Left lung (tissue), 4 donors: ENCODE measurements at regions not wholly inside any gene's neighbourhood (a gene's known extent, or its start where the extent isn't known, plus 50 kb on each side); places are given as distances from the start of the nearest gene placed in this dataset.

ENCODE experiments used
- ATAC-seq: fragments of 200-7000 bp; cut with Tn5 transposase; one replicate; pipeline ENCODE4 v1.9.1; 2020; ENCODE audit warnings: moderate library complexity
- DNase-seq, 4 donors: peaks; one replicate each; pipeline ENCODE4 v3.0.0-alpha.2; 2013 to 2020
- H3K27ac ChIP-seq, 2 donors: fragments of 200-600 bp; sonication (generic) in 1 of 2; one replicate each; pipeline versions ENCODE4 v1.5.0 to v1.8.0; 2020 to 2021
- H3K27me3 ChIP-seq, 2 donors: fragments of 200-600 bp; sonication (generic) in 1 of 2; one replicate each; pipeline versions ENCODE4 v1.5.0 to v1.8.0; 2020 to 2021
- H3K36me3 ChIP-seq, 2 donors: fragments of 200-600 bp; sonication (generic) in 1 of 2; one replicate each; pipeline versions ENCODE4 v1.5.0 to v1.8.0; 2020 to 2021
- H3K4me1 ChIP-seq, 2 donors: fragments of 200-600 bp; one replicate each; pipeline ENCODE4 v1.8.0; 2021
- H3K4me3 ChIP-seq, 2 donors: fragments of 200-600 bp; sonication (generic) in 1 of 2; one replicate each; pipeline versions ENCODE4 v1.5.0 to v1.8.0; 2020 to 2021; ENCODE audit warnings: mild to moderate bottlenecking in 1 of 2
- H3K9me3 ChIP-seq, 2 donors: fragments of 200-600 bp; sonication (generic) in 1 of 2; one replicate each; pipeline versions ENCODE4 v1.5.0 to v1.8.0; 2020 to 2021
- CTCF ChIP-seq, 2 donors: fragments of 200-600 bp; sonication (generic) in 1 of 2; IDR thresholded peaks; one replicate each; pipeline versions ENCODE4 v1.5.0 to v1.8.0; 2021; ENCODE audit warnings: antibody characterized with exemption in 2 of 2
- intact Hi-C, 2 donors: fragments of 100-400 bp; cut with DNase I; formaldehyde crosslinking; loops; one replicate each; pipeline versions ENCODE4 v1.11.2 to v1.14.2; 2022
- donor health status: DM: no; HTN: yes; CAD: no.
- donor health status: DM: no; HTN: no; CAD: no.

DNA sequence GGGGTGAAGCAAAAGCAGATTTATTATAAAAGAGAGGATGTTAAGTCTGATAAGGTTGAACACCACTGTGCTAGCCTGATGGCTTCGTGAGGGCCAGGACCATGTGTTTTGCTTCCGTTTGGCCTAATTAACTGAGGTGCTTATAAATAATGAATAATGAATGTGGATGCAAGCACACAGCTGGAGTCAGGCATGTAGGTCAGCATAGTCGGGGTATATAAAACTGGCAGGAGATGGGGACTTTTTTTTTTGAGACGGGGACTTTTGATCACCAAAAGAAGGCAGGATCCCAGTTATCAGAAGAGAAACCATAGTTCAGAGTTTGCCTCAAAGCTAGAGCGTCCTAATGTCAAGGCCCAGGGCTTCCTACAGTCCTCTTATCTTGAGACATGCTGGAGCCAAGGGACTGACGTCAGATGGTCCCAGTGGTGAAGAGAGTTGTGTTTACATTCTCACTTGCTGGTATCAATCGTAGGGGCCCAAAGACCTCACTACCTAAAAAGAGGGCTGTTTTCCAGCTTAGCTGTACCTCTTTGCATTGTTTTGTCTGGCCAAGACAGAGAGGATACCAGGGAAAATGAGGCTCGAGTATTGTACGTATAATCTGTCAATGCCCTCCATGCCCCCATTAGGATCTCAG, 50.4 kb downstream of the RTL9 start:
- Histone ChIP-seq H3K9me3 (no peaks in the 10 kb centered on the region), H3K27me3 (peaks cover 0 to 8% of the 10 kb centered on the region in 2 donors), H3K4me1 (no peaks in the 10 kb centered on the region), H3K4me3 (no peak overlapping the region), H3K36me3 (no peaks in the 10 kb centered on the region), H3K27ac (no peak overlapping the region)
- TF ChIP-seq CTCF (IDR thresholded peaks at IDR 0.05) = no peak
- ATAC-seq (no peak), DNase-seq (no peak)
- intact Hi-C loops = no loop called here

GRCh38 chrX:110409925-110410324, 51.3 kb downstream of the RTL9 start:
- no peaks in the 10 kb centered on the region for H3K4me1 ChIP-seq
- no peak overlapping the region for H3K27ac ChIP-seq
- H3K9me3 ChIP-seq = no peaks in the 10 kb centered on the region
- TF ChIP-seq CTCF (IDR thresholded peaks at IDR 0.05) = no peak
- peaks cover 0 to 8% of the 10 kb centered on the region in 2 donors for H3K27me3 ChIP-seq
- no peak for DNase-seq
- ATAC-seq = no peak
- H3K36me3 ChIP-seq = no peaks in the 10 kb centered on the region
- intact Hi-C loops = loop anchor here (5.0 to 10.0 kb wide), 2 partner anchors 248 to 255 kb away; no protein-coding TSS in a partner anchor
- H3K4me3 ChIP-seq = no peak overlapping the region

DNA sequence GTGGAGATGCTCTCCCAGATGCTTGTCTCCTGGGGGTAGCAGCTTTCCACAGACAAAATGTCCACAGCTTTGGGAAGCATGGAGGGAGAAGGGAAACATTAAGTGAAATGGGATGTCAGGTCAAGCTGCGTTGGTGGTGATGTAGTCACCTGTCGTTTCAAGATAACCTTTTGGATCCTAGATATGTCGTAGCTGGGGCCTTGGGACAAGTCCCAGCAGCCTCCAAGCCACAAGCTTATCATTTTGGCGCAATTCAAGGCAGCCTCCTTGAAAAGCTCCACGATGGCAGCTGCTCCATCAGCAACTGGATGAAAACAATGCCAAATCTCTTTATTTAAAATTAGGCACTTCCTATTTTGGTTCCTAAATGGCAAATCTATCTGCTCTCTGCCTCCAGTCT, 52.0 kb downstream of the RTL9 start:
- ATAC-seq (no peak), DNase-seq (no peak)
- Histone ChIP-seq H3K27ac (no peak overlapping the region), H3K9me3 (no peaks in the 10 kb centered on the region), H3K4me1 (no peaks in the 10 kb centered on the region), H3K4me3 (no peak overlapping the region), H3K27me3 (peaks cover 0 to 8% of the 10 kb centered on the region in 2 donors), H3K36me3 (no peaks in the 10 kb centered on the region)
- intact Hi-C loops = loop anchor here (5.0 to 10.0 kb wide), 2 partner anchors 248 to 256 kb away; no protein-coding TSS in a partner anchor
- TF ChIP-seq CTCF (IDR thresholded peaks at IDR 0.05) = no peak

- Histone ChIP-seq H3K36me3 (no peaks in the 10 kb centered on the region), H3K27me3 (peaks cover 0 to 8% of the 10 kb centered on the region in 2 donors), H3K27ac (no peak overlapping the region), H3K4me3 (no peak overlapping the region), H3K9me3 (no peaks in the 10 kb centered on the region), H3K4me1 (no peaks in the 10 kb centered on the region)
- intact Hi-C loops = loop anchor here (5.0 to 10.0 kb wide), 2 partner anchors 251 to 258 kb away; no protein-coding TSS in a partner anchor
- DNase-seq (peak; percentile 65 to 79 (median 74)), ATAC-seq (peak; percentile 93)
- TF ChIP-seq CTCF (IDR thresholded peaks at IDR 0.05) = peak; percentile 74 to 84
Observed at GRCh38 chrX:110412971-110413726, 54.5 kb downstream of the RTL9 start.

DNA sequence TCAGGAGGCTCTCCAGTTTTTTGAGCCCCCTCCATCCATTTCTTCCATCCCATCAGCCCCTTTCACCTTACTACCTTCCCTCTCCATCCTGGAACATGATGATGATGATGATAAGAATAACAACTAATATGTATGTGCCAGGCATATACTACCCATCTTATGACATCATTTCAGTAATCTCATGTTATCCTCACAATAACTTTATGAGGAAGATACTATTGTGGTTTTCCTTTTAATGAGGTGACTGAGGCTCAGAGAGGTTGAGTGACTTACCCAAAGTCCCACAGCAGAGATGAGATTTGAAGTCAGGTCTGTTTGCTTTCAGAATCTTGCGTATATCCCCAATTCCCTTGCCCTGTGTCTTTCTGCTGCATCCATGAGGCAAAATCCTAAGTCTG, 55.1 kb downstream of the RTL9 start:
- intact Hi-C loops = loop anchor here (5.0 to 10.0 kb wide), 2 partner anchors 251 to 259 kb away; no protein-coding TSS in a partner anchor
- Histone ChIP-seq H3K27ac (no peak overlapping the region), H3K9me3 (no peaks in the 10 kb centered on the region), H3K36me3 (no peaks in the 10 kb centered on the region), H3K27me3 (peaks cover 0 to 8% of the 10 kb centered on the region in 2 donors), H3K4me1 (no peaks in the 10 kb centered on the region), H3K4me3 (no peak overlapping the region)
- no peak for DNase-seq
- ATAC-seq = no peak
- TF ChIP-seq CTCF (IDR thresholded peaks at IDR 0.05) = no peak
